NCI-H748 (cell line): ENCODE measurements at regions not wholly inside any gene's neighbourhood (a gene's known extent, or its start where the extent isn't known, plus 50 kb on each side); places are given as distances from the start of the nearest gene placed in this dataset.
"Not testable (repeated sequence)": the region's sequence is repeated elsewhere in the genome, so short reads cannot be mapped to it uniquely, and the experiment has no call there.

Source experiments
- DNase-seq: peaks from one replicate; lab custom pipeline; 2025; ENCODE audit not compliant: unreplicated experiment; lab: John Stamatoyannopoulos, UW

DNA sequence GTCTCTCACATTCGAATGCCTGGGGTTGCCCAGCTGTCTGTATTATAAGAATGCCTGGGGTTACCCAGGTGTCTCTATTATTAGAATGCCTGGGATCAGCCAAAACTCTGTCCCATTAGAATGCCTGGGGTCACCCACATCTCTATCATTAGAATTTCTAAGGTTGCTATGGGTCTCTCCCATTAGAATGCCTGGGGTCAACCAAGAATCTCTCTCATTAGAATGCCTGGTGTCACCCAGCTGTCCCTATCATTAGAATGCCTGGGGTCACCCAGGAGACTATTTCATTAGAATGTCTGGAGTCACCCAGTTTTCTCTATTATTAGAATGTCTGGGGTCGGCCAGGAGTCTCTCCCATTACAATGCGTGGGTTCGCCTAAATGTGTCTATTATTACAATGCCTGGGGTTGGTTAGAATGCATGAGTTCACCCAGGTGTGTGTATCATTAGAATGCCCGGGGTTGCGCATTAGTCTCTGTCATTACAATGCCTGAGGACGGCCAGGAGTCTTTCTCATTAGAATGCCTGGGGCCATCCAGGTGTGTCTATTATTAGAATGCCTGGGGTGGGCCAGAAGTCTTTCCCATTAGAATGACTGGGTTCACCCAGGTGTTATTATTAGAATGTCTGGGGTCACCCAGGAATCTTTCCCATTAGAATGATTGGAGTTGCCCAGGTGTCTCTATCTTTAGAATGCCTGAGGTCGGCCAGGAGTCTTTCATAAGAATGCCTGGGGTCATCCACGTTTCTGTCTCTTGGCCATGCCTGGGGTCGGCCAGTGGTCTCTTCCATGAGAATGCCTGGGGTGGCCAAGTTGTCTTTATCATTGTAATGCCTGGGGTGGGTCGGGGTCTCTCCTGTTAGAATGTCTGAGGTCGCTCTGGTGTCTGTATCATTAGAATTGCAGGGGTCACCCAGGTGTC lies 59.6 kb downstream of the RNF187 start:
- no peak for DNase-seq

DNA sequence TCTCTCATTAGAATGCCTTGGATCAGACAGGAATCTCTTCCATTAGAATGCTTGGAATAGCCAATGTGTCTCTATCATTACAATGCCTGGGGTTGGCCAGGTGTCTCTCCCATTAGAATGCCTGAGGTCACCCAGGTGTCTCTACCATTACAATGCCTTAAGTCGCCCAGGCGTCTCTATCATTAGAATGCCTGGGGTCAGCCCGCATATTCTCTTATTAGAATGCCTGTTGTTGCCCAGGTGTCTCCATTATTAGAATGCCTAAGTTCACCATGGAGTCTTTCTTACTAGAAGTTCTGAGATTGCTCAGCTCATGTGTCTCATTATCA lies 60.2 kb downstream of the RNF187 start:
- no peak for DNase-seq

DNA sequence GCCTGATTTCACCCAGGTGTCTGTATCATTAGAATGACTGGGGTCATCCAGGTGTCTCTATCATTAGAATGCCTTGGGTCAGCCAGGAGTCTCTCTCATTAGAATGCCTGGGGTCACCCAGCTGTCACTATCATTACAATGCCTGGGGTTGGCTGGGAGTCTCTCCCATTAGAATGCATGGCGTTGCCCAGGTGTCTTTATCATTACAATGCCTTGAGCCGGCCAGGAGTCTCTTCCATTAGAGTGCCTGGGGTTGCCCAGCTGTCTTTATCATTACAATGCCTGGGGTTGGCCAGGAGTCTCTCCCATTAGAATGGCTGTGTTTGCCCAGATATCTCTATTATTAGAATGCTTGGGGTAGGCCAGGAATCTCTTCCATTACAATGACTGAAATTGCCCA lies 61.6 kb downstream of the RNF187 start:
- DNase-seq = no peak

DNA sequence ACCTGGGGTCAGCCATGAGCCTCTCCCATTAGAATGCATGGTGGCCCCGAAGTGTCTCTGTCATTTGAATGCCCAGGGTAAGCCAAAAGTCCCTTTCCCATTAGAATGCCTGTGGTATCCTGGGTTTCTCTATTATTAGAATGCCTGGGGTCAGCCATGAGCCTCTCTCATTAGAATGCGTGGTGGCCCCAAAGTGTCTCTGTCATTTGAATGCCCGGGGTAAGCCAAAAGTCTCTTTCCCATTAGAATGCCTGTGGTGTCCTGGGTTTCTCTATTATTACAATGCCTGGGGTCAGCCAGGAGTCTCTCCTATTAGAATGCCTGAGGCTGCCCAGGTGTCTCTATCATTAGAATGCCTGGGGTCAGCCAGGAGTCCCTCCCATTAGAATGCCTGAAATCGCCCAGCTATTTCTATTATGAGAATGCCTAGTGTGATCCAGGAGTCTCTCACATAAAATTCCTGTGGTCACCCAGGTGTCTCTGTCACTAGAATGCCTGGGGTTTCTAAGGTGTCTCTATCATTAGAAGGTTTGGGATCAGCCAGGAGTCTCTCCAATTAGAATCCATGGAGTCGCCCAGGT lies 65.5 kb downstream of the RNF187 start:
- DNase-seq = no peak

DNA sequence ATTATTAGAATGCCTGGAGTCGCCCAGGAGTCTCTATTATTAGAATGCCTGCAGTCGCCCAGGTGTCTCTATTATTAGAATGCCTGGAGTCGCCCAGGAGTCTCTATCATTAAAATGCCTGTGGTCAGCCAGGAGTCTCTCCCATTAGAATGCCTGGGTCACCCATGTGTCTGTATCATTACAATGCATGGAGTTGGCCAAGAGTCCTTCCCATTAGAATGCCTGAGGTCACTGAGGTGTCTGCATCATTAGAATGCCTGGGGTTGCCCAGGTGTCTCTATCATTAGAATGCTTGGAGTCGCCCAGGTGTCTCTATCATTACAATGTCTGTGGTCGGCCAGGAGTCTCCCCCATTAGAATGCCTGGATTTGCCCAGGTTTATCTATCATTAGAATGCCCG lies 66.9 kb downstream of the RNF187 start:
- no peak for DNase-seq

DNA sequence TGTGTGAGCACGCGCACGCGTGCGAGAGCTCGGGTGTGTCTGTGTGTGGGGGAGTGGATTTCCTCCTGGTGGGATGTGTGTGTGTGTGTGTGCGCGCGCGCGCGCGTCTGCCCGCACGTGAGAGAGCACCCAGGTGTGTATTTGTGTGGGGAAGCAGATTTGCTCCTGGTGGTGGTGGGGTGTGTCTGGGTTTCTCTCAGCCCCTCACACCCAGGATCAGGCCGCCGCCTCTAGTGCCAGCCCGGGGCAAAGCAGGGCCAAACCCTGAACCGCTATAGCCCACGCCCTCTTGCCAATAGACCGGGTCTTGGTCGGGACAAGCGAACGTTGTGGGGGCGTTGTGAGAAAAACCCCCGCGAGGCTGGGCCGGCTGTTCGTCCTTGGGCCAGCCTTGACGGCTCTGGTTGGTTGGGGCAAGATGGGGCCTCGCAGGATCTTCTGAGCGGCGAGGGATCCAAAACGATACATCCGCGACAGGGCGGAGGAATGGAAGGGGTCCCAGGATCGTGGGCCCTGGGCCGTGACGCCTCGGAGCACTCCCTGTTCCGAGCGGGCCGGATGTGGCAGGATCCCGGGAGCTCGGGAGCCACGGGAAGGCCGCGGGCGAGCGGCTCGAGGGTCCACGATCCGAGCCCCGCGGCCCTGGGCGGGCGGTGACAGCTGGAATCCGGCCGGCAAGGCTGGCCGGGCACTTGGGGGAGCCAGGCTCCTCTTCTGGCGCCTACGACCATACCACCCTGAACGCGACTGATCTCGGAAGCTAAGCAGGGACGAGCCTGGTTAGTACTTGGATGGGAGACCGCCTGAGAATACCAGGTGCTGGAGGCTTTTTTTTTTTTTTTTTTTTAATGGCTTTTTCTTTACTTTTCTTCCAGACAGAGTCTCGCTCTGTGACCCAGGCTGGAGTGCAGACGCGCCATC lies 68.2 kb downstream of the RNF187 start:
- DNase-seq = peak; percentile 33

DNA sequence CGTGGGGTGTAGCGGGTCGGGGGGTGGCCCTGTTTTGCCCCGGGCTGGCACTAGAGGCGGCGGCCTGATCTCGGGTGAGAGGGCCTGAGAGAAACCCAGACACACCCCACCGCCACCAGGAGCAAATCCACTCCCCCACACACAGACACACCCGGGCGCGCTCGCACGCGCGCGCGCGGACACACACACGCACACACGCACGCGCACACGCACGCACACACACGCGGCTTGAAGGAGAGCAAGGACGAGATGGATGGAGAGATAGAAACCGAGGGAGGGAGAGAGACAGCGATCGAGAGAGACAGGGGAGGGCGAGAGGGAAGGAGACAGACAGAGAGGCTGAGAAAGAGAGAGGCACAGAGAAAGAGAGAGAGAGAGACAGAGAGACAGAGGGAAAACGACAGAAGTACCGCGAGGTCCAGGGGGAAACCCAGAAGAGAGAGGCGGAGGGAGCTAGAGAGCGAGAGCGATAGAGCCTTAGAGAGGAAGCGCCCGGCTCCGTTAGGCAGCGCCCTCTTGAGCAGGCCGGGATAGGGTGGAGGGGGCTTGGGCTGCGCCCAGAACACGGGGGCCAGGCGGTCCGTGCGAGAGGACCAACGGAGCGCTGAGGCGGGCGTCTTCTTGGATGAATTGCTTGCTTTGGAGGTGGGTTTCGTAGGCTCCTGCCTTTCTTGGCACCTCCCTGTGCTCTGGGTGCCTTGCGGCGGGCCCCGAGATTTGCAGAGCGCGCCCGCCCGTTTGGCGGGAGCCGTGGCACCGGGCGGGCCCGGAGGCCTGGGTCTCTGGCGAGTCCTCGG lies 69.7 kb downstream of the RNF187 start:
- DNase-seq = not testable (repeated sequence)
